ENCODE measurements at regions not wholly inside any gene's neighbourhood (a gene's known extent, or its start where the extent isn't known, plus 50 kb on each side); places are given as distances from the start of the nearest gene placed in this dataset.

- no peak for DNase-seq
Observed at GRCh38 chr10:78937800-78938694, 130.7 kb upstream of the ZMIZ1 start.

- DNase-seq = no peak
Observed at GRCh38 chr10:78938695-78939672, 129.8 kb upstream of the ZMIZ1 start.

DNA sequence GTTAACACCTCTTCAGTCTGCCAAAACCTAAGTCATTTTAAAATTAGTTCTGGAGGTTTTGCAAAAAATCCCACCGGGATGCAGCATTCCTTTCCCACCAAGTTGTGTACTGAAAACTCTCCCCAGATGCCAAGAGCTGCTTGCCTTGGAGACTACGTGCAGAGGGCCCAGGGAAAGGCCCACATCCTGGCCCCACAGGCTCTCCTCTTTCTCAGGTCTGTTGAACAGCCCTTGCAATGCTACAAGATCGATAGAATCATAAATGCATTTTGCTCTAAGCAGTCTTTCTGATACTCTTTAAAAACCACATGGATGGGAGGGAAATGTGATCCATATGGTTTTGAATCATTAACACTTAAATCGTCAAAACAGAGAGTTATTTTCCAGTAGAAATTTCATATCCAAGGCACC is 126.7 kb upstream of the ZMIZ1 start:
- DNase-seq = no peak

GRCh38 chr10:78944723-78945312 is 123.9 kb upstream of the ZMIZ1 start:
- no peak for DNase-seq

DNA sequence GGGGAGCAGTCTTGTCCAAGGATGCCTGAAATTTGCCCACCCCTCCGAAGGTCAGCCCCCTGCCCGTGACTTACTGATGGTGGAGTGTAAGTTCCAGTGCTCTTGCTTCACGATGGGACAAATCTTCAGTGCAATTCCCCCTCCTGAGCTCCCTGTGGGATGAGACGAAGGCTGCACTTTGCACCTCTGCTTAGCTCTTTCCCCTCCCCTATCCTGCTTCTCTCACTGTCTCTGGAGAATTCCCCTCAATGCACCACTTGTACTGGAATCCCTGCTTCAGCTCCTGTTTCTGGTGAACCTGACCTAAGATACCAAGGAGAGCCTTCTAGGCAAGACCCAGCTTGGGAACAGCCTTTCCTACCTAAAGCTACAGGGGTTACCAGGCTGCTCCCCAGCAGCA is 122.9 kb upstream of the ZMIZ1 start:
- no peak for DNase-seq

DNA sequence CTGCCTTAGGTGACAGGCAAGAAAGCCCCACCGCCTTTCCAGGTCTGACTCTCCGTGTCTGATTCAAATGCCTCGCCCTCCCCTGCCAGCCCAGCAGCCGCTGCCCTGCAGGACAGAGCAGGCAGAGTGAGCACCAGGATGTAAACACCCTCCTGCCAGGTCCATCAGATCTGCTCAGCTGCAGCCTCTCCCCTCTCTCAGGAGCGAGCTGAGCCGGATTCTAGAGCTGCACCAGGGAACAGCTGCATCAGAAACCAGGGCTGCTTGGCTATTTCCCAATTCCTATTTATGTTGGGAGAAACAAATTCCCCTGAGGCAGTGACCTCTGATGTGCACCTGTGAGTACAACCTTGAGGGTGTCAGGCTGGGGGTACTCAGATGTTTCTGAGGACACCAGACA is 121.5 kb upstream of the ZMIZ1 start:
- DNase-seq = no peak

DNA sequence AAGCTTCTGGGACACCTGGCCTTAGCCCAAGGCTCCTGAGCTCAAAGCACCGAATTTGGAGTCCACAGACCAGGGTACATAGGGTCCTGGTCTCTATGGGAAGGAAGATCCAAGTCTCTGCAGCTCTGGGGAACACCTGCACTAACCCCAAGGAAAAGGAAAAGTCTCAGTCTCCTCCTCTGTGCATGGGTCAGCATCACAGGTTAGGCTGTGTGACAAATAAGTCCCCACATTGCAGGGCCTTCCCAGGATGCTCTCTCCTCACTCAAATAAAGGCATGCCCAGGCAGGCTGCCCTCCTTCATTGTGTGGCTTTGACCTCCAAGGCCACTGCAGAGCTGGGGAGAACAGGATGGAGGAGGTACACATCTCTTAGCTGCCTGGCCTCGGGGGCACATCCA is 121.0 kb upstream of the ZMIZ1 start:
- no peak for DNase-seq

GRCh38 chr10:78948621-78949030 is 120.1 kb upstream of the ZMIZ1 start:
- no peak for DNase-seq

GRCh38 chr10:78950656-78951587 is 117.8 kb upstream of the ZMIZ1 start:
- DNase-seq = no peak

DNA sequence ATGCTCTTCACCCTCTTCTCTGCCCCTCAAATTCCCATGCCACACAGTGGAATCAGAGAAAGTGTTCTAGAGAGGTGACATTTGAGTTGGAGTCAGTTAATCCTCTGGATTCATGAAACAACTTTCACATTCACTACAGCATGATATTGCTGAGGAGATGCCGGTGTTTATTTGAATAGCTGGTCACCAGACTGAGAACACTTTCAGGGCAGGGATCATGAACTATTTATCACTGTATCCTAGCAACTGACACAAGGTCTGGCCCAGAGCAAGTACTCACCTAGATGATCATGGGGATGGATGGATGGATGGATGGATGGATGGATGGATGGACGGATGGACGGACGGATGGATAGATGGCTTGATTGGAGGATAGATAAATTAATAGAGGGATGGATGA is 116.7 kb upstream of the ZMIZ1 start:
- DNase-seq = no peak

- DNase-seq = no peak
Observed at GRCh38 chr10:78952686-78953085, 116.1 kb upstream of the ZMIZ1 start.

DNA sequence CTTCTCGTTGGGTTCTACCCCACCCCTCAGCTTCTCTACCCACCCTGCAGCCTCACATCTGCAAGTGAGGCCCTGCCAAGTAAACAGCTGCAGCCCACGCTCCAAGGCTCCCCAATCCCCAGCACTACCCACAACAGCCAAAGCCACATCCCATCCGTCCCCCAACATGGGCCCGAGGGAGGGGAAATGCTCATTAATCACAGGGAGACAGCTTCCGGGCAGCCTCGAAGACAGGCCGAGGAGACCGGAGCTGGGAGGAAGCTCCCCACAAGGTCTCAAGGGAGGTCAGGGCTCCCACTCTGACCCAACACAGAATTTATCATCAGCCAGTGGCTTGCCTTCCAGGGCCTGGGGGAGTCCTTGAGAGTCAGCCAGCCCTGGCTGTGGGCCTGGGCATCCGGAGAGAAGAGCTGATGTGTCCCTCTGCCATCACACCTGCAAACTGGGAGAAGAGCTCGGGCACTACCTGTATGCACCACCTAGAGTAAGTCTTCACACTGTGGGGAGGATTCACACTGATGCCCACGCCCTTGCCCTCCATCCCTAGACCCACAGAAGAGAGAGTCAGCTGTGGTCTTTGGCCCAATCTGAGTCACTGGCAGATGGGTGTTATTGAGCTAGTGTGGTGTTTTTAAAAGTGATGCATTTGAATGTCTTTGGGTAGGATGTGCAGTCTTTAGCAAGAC is 115.5 kb upstream of the ZMIZ1 start:
- no peak for DNase-seq

- DNase-seq = no peak
Observed at GRCh38 chr10:78953799-78954297, 114.9 kb upstream of the ZMIZ1 start.

- DNase-seq = no peak
Observed at GRCh38 chr10:78954689-78955088, 114.1 kb upstream of the ZMIZ1 start.

- DNase-seq = no peak
Observed at GRCh38 chr10:78955206-78955605, 113.6 kb upstream of the ZMIZ1 start.

- no peak for DNase-seq
Observed at GRCh38 chr10:78956391-78956790, 112.4 kb upstream of the ZMIZ1 start.

- no peak for DNase-seq
Observed at GRCh38 chr10:78957471-78958039, 111.2 kb upstream of the ZMIZ1 start.

DNA sequence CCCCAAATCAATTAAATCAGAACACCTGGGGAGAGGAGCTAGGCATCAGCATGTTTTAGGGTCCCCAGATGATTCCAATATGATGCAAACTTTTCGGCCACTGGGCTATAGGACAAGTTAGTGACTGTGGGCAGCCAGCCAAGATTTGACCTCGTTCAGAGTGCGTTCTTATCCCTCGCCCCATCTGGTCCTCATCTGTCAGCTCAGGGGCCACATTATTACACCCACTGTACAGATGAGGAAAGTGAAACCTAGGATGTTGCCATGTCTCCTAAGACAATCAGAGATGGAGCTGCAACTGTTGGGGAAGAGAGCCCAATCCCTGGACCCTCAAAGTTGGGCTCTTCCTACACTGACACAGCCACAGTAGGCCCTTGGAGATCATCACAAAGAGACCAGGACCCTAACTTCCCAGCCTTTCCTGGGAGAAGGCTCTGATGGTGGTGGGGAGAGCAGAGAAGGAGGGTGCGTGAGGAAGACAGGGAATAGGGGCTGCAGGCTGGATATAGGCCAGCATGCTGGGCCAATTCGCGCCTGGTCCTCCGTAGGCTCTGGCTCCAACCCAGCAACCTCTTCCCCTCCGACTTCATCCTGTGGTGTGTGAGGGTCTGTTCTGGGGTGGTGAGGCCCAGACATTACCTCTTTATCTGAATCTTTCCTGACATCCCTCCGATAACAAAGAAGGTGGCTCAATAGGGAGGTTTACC is 109.4 kb upstream of the ZMIZ1 start:
- DNase-seq = no peak

GRCh38 chr10:78959924-78960285 is 108.9 kb upstream of the ZMIZ1 start:
- no peak for DNase-seq

GRCh38 chr10:78960316-78960800 is 108.4 kb upstream of the ZMIZ1 start:
- DNase-seq = no peak

All from effector CD4-positive, alpha-beta T cell (primary cell).